ENCODE measurements at regions not wholly inside any gene's neighbourhood (a gene's known extent, or its start where the extent isn't known, plus 50 kb on each side); places are given as distances from the start of the nearest gene placed in this dataset.

DNA sequence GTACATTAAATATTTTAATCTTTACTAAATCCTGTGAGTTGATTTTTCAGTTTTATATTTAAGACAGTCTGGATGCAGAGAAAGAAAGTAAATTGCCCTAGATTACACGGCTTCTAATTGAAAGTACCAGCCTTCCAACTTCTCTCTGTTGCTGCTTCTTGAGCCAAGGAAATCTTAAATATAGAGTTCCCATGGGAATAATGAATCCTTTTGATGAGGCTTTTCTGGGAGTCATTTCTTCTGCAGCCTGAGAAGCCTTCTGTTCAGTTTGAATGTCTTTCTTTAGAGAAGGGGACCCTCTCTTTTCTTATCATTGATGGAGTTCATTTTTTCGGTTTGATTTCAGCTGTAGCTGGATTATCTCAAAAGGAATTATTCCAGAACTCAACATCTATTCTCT, 317.3 kb upstream of the PTPRD start:
- TF ChIP-seq, protein P1, sequence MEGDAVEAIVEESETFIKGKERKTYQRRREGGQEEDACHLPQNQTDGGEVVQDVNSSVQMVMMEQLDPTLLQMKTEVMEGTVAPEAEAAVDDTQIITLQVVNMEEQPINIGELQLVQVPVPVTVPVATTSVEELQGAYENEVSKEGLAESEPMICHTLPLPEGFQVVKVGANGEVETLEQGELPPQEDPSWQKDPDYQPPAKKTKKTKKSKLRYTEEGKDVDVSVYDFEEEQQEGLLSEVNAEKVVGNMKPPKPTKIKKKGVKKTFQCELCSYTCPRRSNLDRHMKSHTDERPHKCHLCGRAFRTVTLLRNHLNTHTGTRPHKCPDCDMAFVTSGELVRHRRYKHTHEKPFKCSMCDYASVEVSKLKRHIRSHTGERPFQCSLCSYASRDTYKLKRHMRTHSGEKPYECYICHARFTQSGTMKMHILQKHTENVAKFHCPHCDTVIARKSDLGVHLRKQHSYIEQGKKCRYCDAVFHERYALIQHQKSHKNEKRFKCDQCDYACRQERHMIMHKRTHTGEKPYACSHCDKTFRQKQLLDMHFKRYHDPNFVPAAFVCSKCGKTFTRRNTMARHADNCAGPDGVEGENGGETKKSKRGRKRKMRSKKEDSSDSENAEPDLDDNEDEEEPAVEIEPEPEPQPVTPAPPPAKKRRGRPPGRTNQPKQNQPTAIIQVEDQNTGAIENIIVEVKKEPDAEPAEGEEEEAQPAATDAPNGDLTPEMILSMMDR (IDR thresholded peaks at IDR 0.05) = no peak
- TF ChIP-seq EZH2 (IDR thresholded peaks at IDR 0.05; ENCODE audit: borderline replicate concordance, insufficient read depth, low read depth, low read length, poor library complexity, severe bottlenecking) = no peak
- intact Hi-C loops (cut with micrococcal nuclease) = no loop called here
- Histone ChIP-seq H3K4me2 (replicated peaks; ENCODE audit: low read depth, low read length, poor library complexity, severe bottlenecking) (no peak overlapping the region), H4K20me1 (ENCODE audit: control insufficient read depth, insufficient read depth, low read length, poor library complexity, severe bottlenecking) (no peaks in the 10 kb centered on the region), H3K27me3 (replicated peaks in 1 of 4; ENCODE audit: control extremely low read depth in 1 of 4, control insufficient read depth in 3 of 4, insufficient read depth in 4 of 4, low read length in 3 of 4) (no peaks in the 10 kb centered on the region), H3K36me3 (replicated peaks in 1 of 2; ENCODE audit: control extremely low read depth in 1 of 2, control insufficient read depth in 1 of 2, extremely low read depth in 1 of 2, insufficient read depth in 2 of 2, low read length in 1 of 2) (no peaks in the 10 kb centered on the region), H3K27ac (ENCODE audit: low read length in 2 of 2) (no peak overlapping the region), H3K79me2 (ENCODE audit: control insufficient read depth, insufficient read depth, low read length) (no peaks in the 10 kb centered on the region), H3K4me3 (ENCODE audit: control extremely low read depth in 1 of 5, extremely low read depth in 1 of 5, insufficient read depth in 1 of 5, low read depth in 2 of 5, low read length in 4 of 5) (no peak overlapping the region), H3K9me3 (ENCODE audit: control extremely low read depth in 1 of 3, control insufficient read depth in 2 of 3, insufficient read depth in 1 of 3, low read length in 2 of 3) (no peaks in the 10 kb centered on the region), H2AFZ (ENCODE audit: insufficient read depth, low read depth, low read length, poor library complexity, severe bottlenecking) (no peak overlapping the region), H3K9ac (ENCODE audit: low read length) (no peak overlapping the region), H3K4me1 (ENCODE audit: control insufficient read depth in 2 of 2, insufficient read depth in 2 of 2, low read length in 2 of 2) (no peaks in the 10 kb centered on the region)
- Mint-ChIP-seq H3K4me3 (no peak overlapping the region), H3K27me3 (no peaks in the 10 kb centered on the region), H3K9me3 (ENCODE audit: insufficient read depth) (no peaks in the 10 kb centered on the region), H3K4me1 (no peaks in the 10 kb centered on the region), H3K27ac (no peak overlapping the region)
- ChIA-PET CTCF (no interaction called here), POLR2A (no interaction called here)
- WGBS (ENCODE audit: insufficient coverage) = no CpG with 5 or more reads among the region's 2 CpGs
- ATAC-seq (ENCODE audit: low read depth) (no peak), DNase-seq (no peak)

DNA sequence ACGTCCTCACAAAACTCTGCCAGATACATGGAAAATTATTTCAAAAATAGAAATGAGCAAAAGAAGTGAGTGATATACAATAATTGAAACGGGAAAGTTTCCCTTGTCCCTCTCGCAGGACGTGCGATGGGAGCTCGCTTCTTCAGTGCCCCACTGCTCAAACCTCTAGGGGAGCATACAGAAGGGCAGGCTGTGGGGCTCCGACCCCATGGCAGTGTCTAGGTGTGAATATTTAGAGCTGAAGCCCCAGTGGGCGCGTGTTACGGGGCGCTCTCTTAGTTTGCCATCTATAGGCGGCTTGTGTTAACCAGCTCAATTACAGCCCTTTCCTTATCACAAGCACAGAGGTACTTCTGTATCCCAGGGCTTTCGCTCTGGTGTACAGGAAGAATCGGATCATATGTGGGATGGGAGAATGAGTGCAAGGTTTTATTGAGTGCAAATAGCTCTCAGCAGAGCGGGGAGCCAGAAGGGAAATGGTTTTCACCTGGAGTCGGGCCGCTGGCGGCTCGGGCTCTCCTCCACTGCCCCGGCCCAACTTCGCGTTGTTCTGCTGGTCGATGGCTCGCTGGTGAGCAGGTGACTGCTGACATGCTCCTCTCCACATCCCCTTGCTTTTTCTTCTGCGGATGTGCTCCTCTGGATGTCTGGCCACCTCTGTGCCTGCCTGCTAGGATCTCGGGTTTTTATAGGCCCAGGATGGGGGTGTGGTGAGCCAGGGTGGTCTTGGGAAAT, 334.0 kb upstream of the PTPRD start:
- no peak for ATAC-seq (ENCODE audit: low read depth)
- intact Hi-C loops (cut with micrococcal nuclease) = no loop called here
- no peak overlapping the region for H3K4me3 Mint-ChIP-seq
- no peak overlapping the region for H2AFZ ChIP-seq (ENCODE audit: insufficient read depth, low read depth, low read length, poor library complexity, severe bottlenecking)
- no peak overlapping the region for H3K27ac Mint-ChIP-seq
- CTCF ChIA-PET = no interaction called here
- no peak overlapping the region for H3K4me2 ChIP-seq (replicated peaks; ENCODE audit: low read depth, low read length, poor library complexity, severe bottlenecking)
- no peaks in the 10 kb centered on the region for H3K27me3 ChIP-seq (replicated peaks in 1 of 4; ENCODE audit: control extremely low read depth in 1 of 4, control insufficient read depth in 3 of 4, insufficient read depth in 4 of 4, low read length in 3 of 4)
- H3K9ac ChIP-seq (ENCODE audit: low read length) = no peak overlapping the region
- H3K4me3 ChIP-seq (ENCODE audit: control extremely low read depth in 1 of 5, extremely low read depth in 1 of 5, insufficient read depth in 1 of 5, low read depth in 2 of 5, low read length in 4 of 5) = no peak overlapping the region
- POLR2A ChIA-PET = no interaction called here
- no peaks in the 10 kb centered on the region for H3K36me3 ChIP-seq (replicated peaks in 1 of 2; ENCODE audit: control extremely low read depth in 1 of 2, control insufficient read depth in 1 of 2, extremely low read depth in 1 of 2, insufficient read depth in 2 of 2, low read length in 1 of 2)
- H3K79me2 ChIP-seq (ENCODE audit: control insufficient read depth, insufficient read depth, low read length) = no peaks in the 10 kb centered on the region
- H3K27me3 Mint-ChIP-seq = no peaks in the 10 kb centered on the region
- H3K27ac ChIP-seq (ENCODE audit: low read length in 2 of 2) = no peak overlapping the region
- no peak for DNase-seq
- no peaks in the 10 kb centered on the region for H3K4me1 ChIP-seq (ENCODE audit: control insufficient read depth in 2 of 2, insufficient read depth in 2 of 2, low read length in 2 of 2)
- no peaks in the 10 kb centered on the region for H3K4me1 Mint-ChIP-seq
- H4K20me1 ChIP-seq (ENCODE audit: control insufficient read depth, insufficient read depth, low read length, poor library complexity, severe bottlenecking) = no peaks in the 10 kb centered on the region
- peaks cover 0 to 7% (median 0%) of the 10 kb centered on the region in 3 donors for H3K9me3 ChIP-seq (ENCODE audit: control extremely low read depth in 1 of 3, control insufficient read depth in 2 of 3, insufficient read depth in 1 of 3, low read length in 2 of 3)
- TF ChIP-seq EZH2 (IDR thresholded peaks at IDR 0.05; ENCODE audit: borderline replicate concordance, insufficient read depth, low read depth, low read length, poor library complexity, severe bottlenecking) = no peak
- TF ChIP-seq, protein P1 (IDR thresholded peaks at IDR 0.05) = no peak
- 89% methylated on average over 15 of the region's 26 CpGs for whole genome bisulfite sequencing (ENCODE audit: insufficient coverage)
- H3K9me3 Mint-ChIP-seq (ENCODE audit: insufficient read depth) = peaks cover 4% of the 10 kb centered on the region

Data from B cell (primary cell).